Ecto neural progenitor cell (in vitro differentiated cells): ENCODE measurements at regions not wholly inside any gene's neighbourhood (a gene's known extent, or its start where the extent isn't known, plus 50 kb on each side); places are given as distances from the start of the nearest gene placed in this dataset.

Source experiments
- DNase-seq: peaks from one replicate; pipeline ENCODE4 v3.0.0-alpha.2; 2018; ENCODE audit warnings: low spot score

GRCh38 chr1:224846119-224846907, 83.2 kb upstream of the DNAH14 start:
- DNase-seq = no peak

GRCh38 chr1:224850446-224850845, 79.0 kb upstream of the DNAH14 start:
- DNase-seq = no peak

GRCh38 chr1:224851210-224851847, 78.1 kb upstream of the DNAH14 start:
- DNase-seq = peak; percentile 75

GRCh38 chr1:224851848-224852261, 77.6 kb upstream of the DNAH14 start:
- no peak for DNase-seq

GRCh38 chr1:224852901-224853568, 76.4 kb upstream of the DNAH14 start:
- no peak for DNase-seq

- no peak for DNase-seq
Observed at GRCh38 chr1:224856973-224857372, 72.5 kb upstream of the DNAH14 start.

- no peak for DNase-seq
Observed at GRCh38 chr1:224859651-224860050, 69.8 kb upstream of the DNAH14 start.

- DNase-seq = no peak
Observed at GRCh38 chr1:224860488-224861338, 68.8 kb upstream of the DNAH14 start.

GRCh38 chr1:224861339-224861716, 68.1 kb upstream of the DNAH14 start:
- DNase-seq = no peak

- no peak for DNase-seq
Observed at GRCh38 chr1:224863486-224863885, 66.0 kb upstream of the DNAH14 start.

GRCh38 chr1:224864006-224864405, 65.5 kb upstream of the DNAH14 start:
- no peak for DNase-seq

GRCh38 chr1:224865510-224865909, 64.0 kb upstream of the DNAH14 start:
- no peak for DNase-seq

- no peak for DNase-seq
Observed at GRCh38 chr1:224866940-224867339, 62.5 kb upstream of the DNAH14 start.

GRCh38 chr1:224867715-224868114, 61.8 kb upstream of the DNAH14 start:
- DNase-seq = no peak

- DNase-seq = no peak
Observed at GRCh38 chr1:224872832-224873433, 56.5 kb upstream of the DNAH14 start.

GRCh38 chr1:224873434-224874369, 55.8 kb upstream of the DNAH14 start:
- DNase-seq = no peak

- DNase-seq = no peak
Observed at GRCh38 chr1:224874775-224875174, 54.7 kb upstream of the DNAH14 start.

GRCh38 chr1:224879162-224879803, 50.2 kb upstream of the DNAH14 start:
- no peak for DNase-seq
